ENCODE measurements at regions not wholly inside any gene's neighbourhood (a gene's known extent, or its start where the extent isn't known, plus 50 kb on each side); places are given as distances from the start of the nearest gene placed in this dataset.
"Not testable (repeated sequence)": the region's sequence is repeated elsewhere in the genome, so short reads cannot be mapped to it uniquely, and the experiment has no call there.

- no peak for DNase-seq (ENCODE audit: low read depth)
Observed at GRCh38 chr11:105432241-105432995, 177.5 kb upstream of the GRIA4 start.

GRCh38 chr11:105429096-105429910 lies 180.6 kb upstream of the GRIA4 start:
- DNase-seq (ENCODE audit: low read depth): no peak

GRCh38 chr11:105407101-105407500 lies 202.8 kb upstream of the GRIA4 start:
- no peak for DNase-seq (ENCODE audit: low read depth)

DNA sequence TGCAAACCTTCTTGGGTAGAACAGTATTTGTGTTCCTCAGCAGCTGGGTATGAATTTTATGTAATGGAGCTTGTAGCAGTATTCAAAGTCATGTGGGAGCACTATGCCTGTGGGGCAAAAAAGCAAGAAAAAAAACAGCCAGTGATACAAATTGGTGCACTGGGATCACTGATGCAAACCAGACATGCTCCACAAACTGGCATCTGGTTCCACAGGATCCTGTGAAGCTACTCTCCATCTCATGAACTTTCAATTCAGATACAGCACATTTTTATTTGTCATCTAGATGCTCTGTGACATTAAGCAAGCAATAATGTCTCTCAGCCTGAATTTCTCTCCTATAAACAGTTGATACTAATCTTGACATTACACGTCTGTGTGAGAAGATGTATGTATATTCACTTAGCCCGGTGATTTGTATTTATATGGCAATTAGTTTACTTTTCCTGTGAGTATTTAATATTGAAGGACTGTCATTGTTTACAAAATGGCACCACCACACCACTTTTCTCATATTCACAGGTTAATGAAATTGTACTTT lies 208.5 kb upstream of the GRIA4 start:
- no peak for DNase-seq (ENCODE audit: low read depth)

DNA sequence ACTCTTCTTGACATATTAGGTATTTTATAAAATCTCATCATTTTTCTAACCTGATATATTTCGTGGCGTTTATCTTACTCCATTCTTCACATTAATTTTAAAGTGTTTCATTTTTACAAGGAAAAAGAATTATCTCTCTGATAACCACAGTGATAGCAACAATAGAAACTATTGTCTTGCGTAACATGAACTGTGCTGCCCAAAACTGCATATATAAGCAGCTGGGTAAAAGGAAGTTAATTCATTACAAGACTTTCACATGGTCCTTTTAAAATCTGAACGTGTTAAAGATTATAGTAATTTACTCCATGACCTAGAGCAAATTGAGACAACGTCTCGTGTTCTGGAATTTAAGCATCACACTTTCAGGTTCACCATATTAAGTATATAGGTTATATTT lies 210.4 kb upstream of the GRIA4 start:
- no peak for DNase-seq (ENCODE audit: low read depth)

GRCh38 chr11:105398636-105399035 lies 211.2 kb upstream of the GRIA4 start:
- no peak for DNase-seq (ENCODE audit: low read depth)

DNA sequence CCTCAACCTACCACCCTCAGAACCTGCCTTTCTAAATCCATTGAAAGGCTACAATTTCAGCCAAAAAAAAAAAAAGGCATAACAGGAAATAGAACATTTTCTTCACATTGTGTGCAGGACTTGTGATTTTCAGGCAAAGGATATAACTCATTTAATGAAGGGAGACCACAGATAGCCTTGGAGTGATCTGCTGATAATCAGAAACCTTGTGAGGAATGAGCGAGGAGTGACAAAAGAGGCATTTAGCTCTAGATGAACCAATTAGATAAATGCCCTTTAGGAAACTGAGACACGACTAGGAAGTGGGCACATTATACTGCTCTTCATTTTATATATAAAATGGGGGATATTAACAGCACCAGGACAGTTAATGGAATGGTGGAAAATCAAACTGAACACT lies 216.5 kb upstream of the GRIA4 start:
- DNase-seq (ENCODE audit: low read depth): no peak

DNA sequence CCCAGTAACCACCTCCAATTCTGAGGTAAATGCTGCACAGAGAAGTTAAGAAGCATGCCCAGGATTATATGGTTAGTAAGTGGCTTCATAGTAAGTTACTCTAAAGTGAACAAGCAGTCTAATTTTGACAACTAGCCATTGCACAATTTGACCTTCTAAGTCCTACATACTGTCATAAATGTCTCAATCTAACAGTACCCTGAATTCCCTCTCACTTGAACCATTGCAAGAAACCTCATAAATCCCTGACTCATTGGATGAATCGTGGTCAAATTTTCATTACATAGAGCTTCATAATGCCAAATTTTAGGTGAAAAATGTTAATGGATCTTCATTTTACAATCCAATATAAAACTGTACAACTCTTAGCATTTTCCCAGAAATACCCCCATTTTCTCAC lies 217.3 kb upstream of the GRIA4 start:
- no peak for DNase-seq (ENCODE audit: low read depth)

GRCh38 chr11:105389952-105390351 lies 219.9 kb upstream of the GRIA4 start:
- DNase-seq (ENCODE audit: low read depth): no peak

GRCh38 chr11:105388006-105388405 lies 221.9 kb upstream of the GRIA4 start:
- no peak for DNase-seq (ENCODE audit: low read depth)

- no peak for DNase-seq (ENCODE audit: low read depth)
Observed at GRCh38 chr11:105381941-105382340, 227.9 kb upstream of the GRIA4 start.

GRCh38 chr11:105377870-105378269 lies 232.0 kb upstream of the GRIA4 start:
- no peak for DNase-seq (ENCODE audit: low read depth)

DNA sequence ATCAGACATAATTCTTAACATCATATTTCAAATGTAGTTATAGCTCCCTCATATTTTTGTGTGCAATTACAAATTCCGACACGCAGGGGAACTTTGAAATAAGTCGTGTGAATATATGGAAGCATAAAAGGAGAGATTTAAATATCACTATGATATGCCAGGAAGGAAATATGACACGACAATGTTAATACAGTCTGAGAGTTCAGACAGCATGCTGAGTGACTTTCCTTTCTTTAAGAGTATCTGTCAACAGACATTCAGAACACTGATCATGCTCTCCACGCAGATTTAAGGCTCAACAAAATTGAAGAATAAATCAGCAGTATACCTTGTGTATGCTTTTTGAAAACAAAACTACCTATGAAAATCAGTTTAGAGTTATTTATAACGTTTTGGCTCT lies 232.6 kb upstream of the CARD18 start:
- no peak for DNase-seq (ENCODE audit: low read depth)

DNA sequence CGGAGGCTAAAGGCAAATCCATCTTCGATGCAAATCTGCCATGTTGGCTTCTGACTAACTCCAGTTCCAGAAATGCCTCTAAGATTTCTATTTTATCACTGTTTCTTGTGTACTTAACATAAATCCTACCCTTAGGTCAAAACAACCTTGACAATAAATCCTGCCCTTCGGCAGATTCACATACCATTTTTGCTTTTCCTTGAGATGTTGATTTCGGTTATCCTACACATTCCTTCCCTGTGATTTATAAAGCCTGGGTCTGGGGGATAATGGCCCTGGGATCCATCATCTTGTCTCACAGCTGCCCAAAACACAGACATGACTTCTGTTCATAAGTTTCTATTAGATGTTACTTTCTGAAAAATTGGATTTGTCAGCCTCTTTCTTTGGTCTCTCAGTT lies 231.7 kb upstream of the CARD18 start:
- no peak for DNase-seq (ENCODE audit: low read depth)

- no peak for DNase-seq (ENCODE audit: low read depth)
Observed at GRCh38 chr11:105368711-105369110, 229.1 kb upstream of the CARD18 start.

DNA sequence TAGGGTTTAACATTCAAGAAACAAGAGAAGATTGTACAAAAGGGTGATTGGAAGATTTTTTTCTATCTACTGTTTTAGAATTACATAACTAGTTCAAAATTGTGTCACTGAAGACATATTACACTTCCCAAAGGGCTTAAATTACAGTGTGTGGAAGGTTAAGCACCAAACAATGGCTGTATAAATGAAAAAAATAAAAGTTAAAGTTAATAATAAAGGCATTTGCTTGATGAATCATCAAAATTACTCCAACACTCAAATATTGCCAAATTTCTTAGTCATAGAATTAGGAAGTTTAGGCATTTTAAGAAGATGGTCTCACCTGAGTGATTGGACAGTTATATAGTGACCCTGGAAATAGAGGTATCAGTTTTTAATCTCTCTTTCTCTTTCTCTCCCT lies 227.6 kb upstream of the CARD18 start:
- no peak for DNase-seq (ENCODE audit: low read depth)

- DNase-seq (ENCODE audit: low read depth): no peak
Observed at GRCh38 chr11:105361651-105362050, 222.1 kb upstream of the CARD18 start.

GRCh38 chr11:105357764-105358163 lies 218.2 kb upstream of the CARD18 start:
- peak; percentile 11 for DNase-seq (ENCODE audit: low read depth)

DNA sequence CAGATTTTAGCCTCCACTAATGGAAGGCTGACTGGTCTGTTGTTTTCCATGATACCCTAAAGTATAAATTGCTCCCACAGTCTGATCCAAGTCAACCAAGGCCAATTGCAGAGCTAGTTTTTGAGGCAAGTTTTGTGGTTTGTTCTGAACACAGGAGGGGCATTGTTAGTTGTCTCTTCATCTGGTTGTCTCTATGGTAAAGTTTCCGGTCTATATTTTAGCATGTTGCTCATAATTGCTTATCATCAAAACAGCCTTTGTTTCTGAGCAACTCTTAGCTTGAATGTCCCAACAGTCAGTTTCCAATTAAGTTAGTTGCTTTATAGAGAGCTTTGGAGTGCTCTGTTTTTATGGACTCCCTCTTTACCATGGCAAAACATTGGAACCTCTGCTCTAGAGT lies 217.6 kb upstream of the CARD18 start:
- no peak for DNase-seq (ENCODE audit: low read depth)

DNA sequence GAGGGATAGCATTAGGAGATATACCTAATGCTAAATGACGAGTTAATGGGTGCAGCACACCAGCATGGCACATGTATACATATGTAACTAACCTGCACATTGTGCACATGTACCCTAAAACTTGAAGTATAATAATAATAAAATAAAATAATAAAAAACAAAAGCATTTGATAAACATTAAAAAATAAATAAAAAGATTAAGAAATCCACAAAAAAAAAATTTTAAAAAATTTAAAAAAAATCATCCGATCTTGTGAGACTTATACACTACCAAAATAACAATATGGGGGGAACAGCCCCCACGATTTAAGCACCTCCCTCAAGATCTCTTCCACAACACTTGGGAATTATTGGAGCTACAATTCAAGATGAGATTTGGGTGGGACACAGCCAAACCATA lies 210.3 kb upstream of the CARD18 start:
- not testable (repeated sequence) for DNase-seq (ENCODE audit: low read depth)

DNA sequence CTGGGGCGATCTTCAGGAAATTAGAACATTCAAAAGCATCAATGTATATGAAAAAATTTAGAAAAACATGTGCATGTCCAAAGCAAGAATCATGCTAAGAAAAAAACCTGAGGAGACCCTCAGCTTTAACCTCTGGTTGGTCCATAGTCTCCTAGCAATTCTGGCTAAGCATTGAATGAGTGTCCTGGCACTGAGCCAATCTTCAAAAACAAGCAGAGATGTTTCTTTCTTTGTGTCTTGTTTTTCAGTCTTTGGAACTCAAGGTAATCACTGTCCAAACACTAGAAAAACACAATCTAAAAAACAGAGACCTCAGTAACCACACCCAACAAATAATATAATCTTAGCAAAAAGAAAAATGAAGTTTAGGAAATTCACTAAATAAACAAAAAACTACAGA lies 205.4 kb upstream of the CARD18 start:
- DNase-seq (ENCODE audit: low read depth): no peak

DNA sequence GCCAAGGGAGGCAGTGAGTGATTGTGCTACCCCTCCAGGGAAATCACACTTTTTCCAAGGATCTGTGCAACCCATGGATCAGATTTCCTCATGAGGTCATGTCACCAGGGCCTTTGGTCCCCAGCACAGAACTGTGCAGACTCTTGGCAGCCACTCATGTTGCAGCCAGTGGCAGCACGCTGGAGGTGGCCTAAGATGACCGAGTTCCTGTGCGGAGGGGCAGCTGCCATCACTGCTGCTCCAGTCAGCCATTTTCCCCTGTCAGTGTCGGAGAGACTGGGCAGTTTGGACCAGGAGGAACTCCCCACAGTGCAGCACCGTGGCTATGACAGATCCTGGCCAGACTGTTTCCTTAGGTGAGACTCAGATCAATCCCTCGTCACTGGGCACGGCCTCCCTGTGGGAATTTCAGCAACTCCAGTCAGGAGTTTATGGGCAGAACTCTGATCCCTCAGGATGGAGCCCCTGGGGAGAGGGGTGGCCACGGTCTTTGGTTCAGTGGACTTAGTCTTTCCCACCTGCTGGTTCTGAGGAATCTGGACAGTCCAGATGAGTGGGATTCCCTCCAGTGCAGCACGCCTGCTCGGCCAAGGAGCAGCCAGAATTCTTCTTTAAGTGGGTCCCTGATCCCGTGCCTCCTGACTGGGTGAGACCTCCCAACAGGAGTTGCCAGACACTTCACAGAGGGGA lies 194.6 kb upstream of the CARD18 start:
- DNase-seq (ENCODE audit: low read depth): peak; percentile 7

Data from Daoy (cell line).